Esophagus muscularis mucosa (tissue), 4 donors: ENCODE measurements at regions not wholly inside any gene's neighbourhood (a gene's known extent, or its start where the extent isn't known, plus 50 kb on each side); places are given as distances from the start of the nearest gene placed in this dataset.

ENCODE experiments used
- DNase-seq: peaks from one replicate; pipeline ENCODE4 v3.0.0-alpha.2; 2017; ENCODE audit errors: extremely low spot score
- H3K27ac ChIP-seq, 4 donors: fragments of 200-600 bp; sonication (generic); replicated peaks in 1 of 4; 1 replicate in 3 of 4; 2 replicates in 1 of 4; pipeline ENCODE4 v1.5.1; 2016 to 2019; ENCODE audit warnings: mild to moderate bottlenecking in 1 of 4
- H3K27me3 ChIP-seq, 4 donors: fragments of 200-600 bp; sonication (generic); one replicate each; pipeline versions ENCODE4 v1.5.1 to v1.6.0; 2016 to 2019
- H3K36me3 ChIP-seq, 4 donors: fragments of 200-600 bp; sonication (generic); one replicate each; pipeline ENCODE4 v1.5.1; 2016 to 2019
- H3K4me1 ChIP-seq, 4 donors: fragments of 200-600 bp; sonication (generic); one replicate each; pipeline ENCODE4 v1.5.1; 2016 to 2019
- H3K4me3 ChIP-seq, 4 donors: fragments of 200-600 bp; sonication (generic); 1 replicate in 2 of 4; 2 replicates in 2 of 4; pipeline ENCODE4 v1.5.1; 2016 to 2019; ENCODE audit warnings: mild to moderate bottlenecking in 4 of 4, moderate library complexity in 1 of 4
- H3K9me3 ChIP-seq, 4 donors: fragments of 200-600 bp; sonication (generic); 1 replicate in 3 of 4; 2 replicates in 1 of 4; pipeline ENCODE4 v1.5.1; 2016 to 2019
- EP300 ChIP-seq: sonication (generic); formaldehyde crosslinking; IDR thresholded peaks from one replicate; pipeline ENCODE4 v1.6.1; 2017; ENCODE audit warnings: antibody characterized with exemption
- POLR2A ChIP-seq: fragments of 450-650 bp; IDR thresholded peaks from one replicate; pipeline ENCODE4 v1.6.1; 2017; ENCODE audit warnings: antibody characterized with exemption, moderate library complexity, mild to moderate bottlenecking, low read depth
- POLR2AphosphoS5 ChIP-seq, 2 donors: sonication (generic); formaldehyde crosslinking; IDR thresholded peaks; one replicate each; pipeline ENCODE4 v1.6.1; 2017; ENCODE audit warnings: antibody characterized with exemption in 2 of 2
- WGBS: methylation state at CpG from one replicate; pipeline ENCODE4 v1.1.5; 2018; 5-methylcytosine and 5-hydroxymethylcytosine counted together
- intact Hi-C: fragments of 100-400 bp; cut with DNase I; formaldehyde crosslinking; loops from one replicate; pipeline ENCODE4 v1.15.1; 2023
- TF ChIP-seq, protein P1 (sequence below), 3 experiments: fragments of 200-600 bp in 2 of 3; fragments of 450-650 bp in 1 of 3; sonication (generic) in 2 of 3; IDR thresholded peaks; one replicate each; pipeline ENCODE4 v1.5.1; 2017 to 2019; ENCODE audit warnings: antibody characterized with exemption in 3 of 3, mild to moderate bottlenecking in 2 of 3, moderate library complexity in 1 of 3

DNA sequence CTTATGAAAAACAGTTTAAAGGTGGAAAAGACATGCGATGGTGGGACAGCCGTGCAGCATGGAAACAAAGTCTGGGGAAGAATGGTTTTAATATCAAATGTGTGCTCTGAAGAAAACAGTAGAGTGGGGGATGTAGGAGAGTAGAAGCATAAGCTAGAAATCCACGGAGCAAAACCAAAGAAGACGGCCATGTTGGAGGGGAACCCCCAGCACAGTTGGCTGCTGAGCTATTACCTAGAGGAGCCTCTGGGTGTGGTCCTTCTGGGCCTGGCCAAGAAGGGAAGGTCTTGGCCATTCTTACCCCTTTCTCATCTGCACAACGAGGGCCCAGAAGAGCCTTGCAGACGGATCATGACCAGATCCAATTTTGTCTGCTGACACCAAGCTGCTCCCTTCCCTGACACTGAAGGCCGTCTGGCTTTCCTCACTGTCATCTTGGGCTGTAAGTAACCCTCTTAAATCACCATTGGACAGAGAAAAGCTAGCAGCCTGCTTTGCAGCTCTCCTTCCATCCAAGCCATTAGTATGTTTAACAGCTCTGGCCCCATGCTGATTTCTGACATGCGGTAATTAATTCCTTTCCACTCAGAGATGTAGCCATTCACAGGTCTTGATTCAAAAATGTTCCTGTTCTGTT is 189.5 kb downstream of the SEC61B start:
- no peak for DNase-seq
- intact Hi-C loops, result no loop called here
- H3K27ac ChIP-seq, result no peak overlapping the region
- no peaks in the 10 kb centered on the region for H3K4me1 ChIP-seq
- 46% methylated on average over 8 of the region's 8 CpGs for WGBS
- H3K9me3 ChIP-seq, result no peaks in the 10 kb centered on the region
- H3K36me3 ChIP-seq, result no peaks in the 10 kb centered on the region
- no peak overlapping the region for H3K4me3 ChIP-seq
- H3K27me3 ChIP-seq, result no peaks in the 10 kb centered on the region
- TF ChIP-seq POLR2A (no peak), POLR2AphosphoS5 (IDR thresholded peaks at IDR 0.05) (no peak), EP300 (no peak)
- TF ChIP-seq, protein P1, sequence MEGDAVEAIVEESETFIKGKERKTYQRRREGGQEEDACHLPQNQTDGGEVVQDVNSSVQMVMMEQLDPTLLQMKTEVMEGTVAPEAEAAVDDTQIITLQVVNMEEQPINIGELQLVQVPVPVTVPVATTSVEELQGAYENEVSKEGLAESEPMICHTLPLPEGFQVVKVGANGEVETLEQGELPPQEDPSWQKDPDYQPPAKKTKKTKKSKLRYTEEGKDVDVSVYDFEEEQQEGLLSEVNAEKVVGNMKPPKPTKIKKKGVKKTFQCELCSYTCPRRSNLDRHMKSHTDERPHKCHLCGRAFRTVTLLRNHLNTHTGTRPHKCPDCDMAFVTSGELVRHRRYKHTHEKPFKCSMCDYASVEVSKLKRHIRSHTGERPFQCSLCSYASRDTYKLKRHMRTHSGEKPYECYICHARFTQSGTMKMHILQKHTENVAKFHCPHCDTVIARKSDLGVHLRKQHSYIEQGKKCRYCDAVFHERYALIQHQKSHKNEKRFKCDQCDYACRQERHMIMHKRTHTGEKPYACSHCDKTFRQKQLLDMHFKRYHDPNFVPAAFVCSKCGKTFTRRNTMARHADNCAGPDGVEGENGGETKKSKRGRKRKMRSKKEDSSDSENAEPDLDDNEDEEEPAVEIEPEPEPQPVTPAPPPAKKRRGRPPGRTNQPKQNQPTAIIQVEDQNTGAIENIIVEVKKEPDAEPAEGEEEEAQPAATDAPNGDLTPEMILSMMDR (IDR thresholded peaks at IDR 0.05), result no peak

DNA sequence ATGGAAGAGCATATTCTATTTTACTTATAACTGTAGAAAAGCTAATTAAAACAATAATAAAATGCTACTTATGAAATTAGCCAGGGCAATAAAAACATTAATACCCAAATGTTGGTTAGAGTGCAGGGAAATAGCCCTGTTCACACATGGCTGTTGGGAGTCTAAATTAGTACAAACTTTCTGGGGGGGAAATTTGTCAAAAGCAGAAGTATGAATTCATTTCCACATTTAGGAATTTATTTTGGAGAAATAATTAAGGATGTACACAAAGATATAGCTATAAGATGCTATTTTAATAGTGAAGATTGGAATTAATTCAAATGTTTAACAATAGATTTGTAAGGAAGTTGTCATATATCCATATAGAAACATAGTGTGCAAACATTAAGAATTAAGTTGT is 190.5 kb downstream of the SEC61B start:
- TF ChIP-seq POLR2A, result no peak
- TF ChIP-seq POLR2AphosphoS5 (IDR thresholded peaks at IDR 0.05), result no peak
- TF ChIP-seq, protein P1 (IDR thresholded peaks at IDR 0.05), result no peak
- TF ChIP-seq EP300, result no peak
- Histone ChIP-seq H3K36me3 (no peaks in the 10 kb centered on the region), H3K27me3 (no peaks in the 10 kb centered on the region), H3K27ac (no peak overlapping the region), H3K4me1 (no peaks in the 10 kb centered on the region), H3K9me3 (no peaks in the 10 kb centered on the region), H3K4me3 (no peak overlapping the region)
- intact Hi-C loops, result no loop called here
- no peak for DNase-seq

DNA sequence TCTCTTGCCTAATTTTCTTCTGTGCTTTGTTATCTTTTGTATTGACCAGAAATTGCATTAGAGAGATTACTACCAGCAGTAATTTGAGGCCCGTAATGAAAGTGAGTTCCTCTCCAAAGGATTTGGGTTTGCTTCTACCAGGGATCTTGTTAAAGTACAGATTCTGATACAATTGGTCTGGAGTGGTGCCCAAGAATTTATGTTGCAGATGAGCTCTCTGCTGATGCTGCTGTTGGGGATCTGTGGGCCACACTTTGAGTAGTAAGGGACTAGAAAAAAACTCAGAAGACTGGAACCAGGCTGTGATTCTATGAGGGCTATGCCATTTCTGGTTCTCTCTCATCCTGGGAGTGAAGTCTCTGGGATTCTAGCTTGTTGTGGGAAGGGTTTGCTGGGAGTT is 192.2 kb downstream of the SEC61B start:
- 100% methylated on average over 1 of the region's 1 CpG for WGBS

DNA sequence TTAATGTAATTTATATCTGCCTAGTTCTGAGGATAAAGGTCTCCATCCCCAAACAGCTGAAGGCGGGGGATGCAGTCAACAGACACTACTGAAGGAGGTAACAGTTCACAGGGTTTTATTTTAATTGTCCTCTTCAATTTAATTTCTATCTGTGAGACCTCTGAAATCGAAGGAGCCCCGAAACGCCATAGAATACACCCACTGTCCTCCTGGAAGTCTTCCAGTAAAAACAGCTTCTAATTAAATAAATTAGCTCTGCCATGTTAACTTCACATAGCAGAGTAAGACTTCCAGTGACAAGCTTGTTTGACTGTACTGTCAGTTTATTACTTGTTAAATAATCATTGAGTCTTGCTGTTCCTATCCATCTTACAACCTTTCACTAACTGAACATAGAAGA is 193.5 kb downstream of the SEC61B start:
- intact Hi-C loops, result no loop called here
- no peaks in the 10 kb centered on the region for H3K36me3 ChIP-seq
- H3K4me1 ChIP-seq, result no peaks in the 10 kb centered on the region
- 75% methylated on average over 4 of the region's 4 CpGs for WGBS
- no peak overlapping the region for H3K27ac ChIP-seq
- no peaks in the 10 kb centered on the region for H3K27me3 ChIP-seq
- DNase-seq, result no peak
- H3K4me3 ChIP-seq, result no peak overlapping the region
- TF ChIP-seq, protein P1 (IDR thresholded peaks at IDR 0.05), result no peak
- TF ChIP-seq POLR2A, result no peak
- TF ChIP-seq EP300, result no peak
- no peak for TF ChIP-seq POLR2AphosphoS5 (IDR thresholded peaks at IDR 0.05)
- no peaks in the 10 kb centered on the region for H3K9me3 ChIP-seq

More for the DNA sequence above, 192.2 kb downstream of the SEC61B start:
- TF ChIP-seq, protein P1 (IDR thresholded peaks at IDR 0.05), result no peak
- TF ChIP-seq POLR2A (no peak), POLR2AphosphoS5 (IDR thresholded peaks at IDR 0.05) (no peak), EP300 (no peak)
- DNase-seq, result no peak
- no peaks in the 10 kb centered on the region for H3K36me3 ChIP-seq
- H3K4me1 ChIP-seq, result no peaks in the 10 kb centered on the region
- no peak overlapping the region for H3K27ac ChIP-seq
- intact Hi-C loops, result no loop called here
- H3K9me3 ChIP-seq, result no peaks in the 10 kb centered on the region
- no peak overlapping the region for H3K4me3 ChIP-seq
- H3K27me3 ChIP-seq, result no peaks in the 10 kb centered on the region

DNA sequence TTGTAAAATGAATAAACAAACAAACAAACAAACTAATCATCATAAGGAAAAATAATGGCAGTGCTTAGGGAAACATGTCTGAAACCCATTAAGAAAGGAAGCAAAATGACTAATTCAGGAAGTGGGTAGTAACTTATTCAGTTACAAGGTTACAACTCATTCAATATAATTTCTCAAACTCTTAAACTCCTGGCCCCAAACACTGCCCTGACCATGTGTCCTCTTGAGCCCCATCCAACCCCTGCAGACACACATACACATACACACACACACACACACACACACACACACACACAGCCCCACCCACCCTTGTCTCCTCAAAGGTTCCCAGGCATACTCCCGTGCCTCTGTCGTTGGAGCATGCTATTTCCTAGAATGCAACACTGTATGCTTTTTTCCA is 193.9 kb downstream of the SEC61B start:
- intact Hi-C loops, result no loop called here
- 57% methylated on average over 2 of the region's 2 CpGs for WGBS

More for the DNA sequence above, 193.9 kb downstream of the SEC61B start:
- no peaks in the 10 kb centered on the region for H3K4me1 ChIP-seq
- H3K4me3 ChIP-seq, result no peak overlapping the region
- no peaks in the 10 kb centered on the region for H3K36me3 ChIP-seq
- TF ChIP-seq POLR2A, result no peak
- TF ChIP-seq, protein P1 (IDR thresholded peaks at IDR 0.05), result no peak
- no peak for TF ChIP-seq EP300
- no peak for TF ChIP-seq POLR2AphosphoS5 (IDR thresholded peaks at IDR 0.05)
- H3K9me3 ChIP-seq, result no peaks in the 10 kb centered on the region
- H3K27me3 ChIP-seq, result no peaks in the 10 kb centered on the region
- H3K27ac ChIP-seq, result no peak overlapping the region
- no peak for DNase-seq
